WTC11 (cell line): ENCODE measurements at regions not wholly inside any gene's neighbourhood (a gene's known extent, or its start where the extent isn't known, plus 50 kb on each side); places are given as distances from the start of the nearest gene placed in this dataset.

Source experiments
- CTCF ChIP-seq: fragments of 200-600 bp; IDR thresholded peaks from 2 replicates; pipeline ENCODE4 v1.8.0; 2022; ENCODE audit warnings: antibody characterized with exemption
- MXD4 ChIP-seq: fragments of 250-450 bp; sonication (Bioruptor Pico); IDR thresholded peaks from 2 replicates; pipeline ENCODE4 v1.8.0; 2021; ENCODE audit warnings: mild to moderate bottlenecking, moderate library complexity, borderline replicate concordance
- SP1 ChIP-seq: sonication (generic); formaldehyde crosslinking; conservative IDR thresholded peaks from 2 replicates; pipeline ENCODE4 v1.8.1; 2022; ENCODE audit warnings: missing genetic modification reagents
- ZNF232 ChIP-seq: sonication (generic); formaldehyde crosslinking; IDR thresholded peaks from 2 replicates; pipeline ENCODE4 v1.8.0; 2022; ENCODE audit warnings: mild to moderate bottlenecking, missing genetic modification reagents
- ZNF263 ChIP-seq: sonication (generic); formaldehyde crosslinking; IDR thresholded peaks from 2 replicates; pipeline ENCODE4 v1.8.1; 2022; ENCODE audit warnings: low read depth, mild to moderate bottlenecking, moderate library complexity, missing genetic modification reagents
- TF ChIP-seq, protein P1 (sequence below): fragments of 250-450 bp; sonication (Bioruptor Pico); IDR thresholded peaks from 2 replicates; pipeline ENCODE4 v1.8.0; 2021; ENCODE audit warnings: mild to moderate bottlenecking
- TF ChIP-seq, protein P2 (sequence below): sonication (generic); formaldehyde crosslinking; IDR thresholded peaks from 2 replicates; pipeline ENCODE4 v1.8.0; 2022; ENCODE audit warnings: mild to moderate bottlenecking, missing genetic modification reagents
- TF ChIP-seq, protein P3 (sequence below): sonication (generic); formaldehyde crosslinking; IDR thresholded peaks from 2 replicates; pipeline ENCODE4 v1.8.1; 2022; ENCODE audit warnings: low read depth, mild to moderate bottlenecking, moderate library complexity, missing genetic modification reagents, borderline replicate concordance

- TF ChIP-seq, protein P1, sequence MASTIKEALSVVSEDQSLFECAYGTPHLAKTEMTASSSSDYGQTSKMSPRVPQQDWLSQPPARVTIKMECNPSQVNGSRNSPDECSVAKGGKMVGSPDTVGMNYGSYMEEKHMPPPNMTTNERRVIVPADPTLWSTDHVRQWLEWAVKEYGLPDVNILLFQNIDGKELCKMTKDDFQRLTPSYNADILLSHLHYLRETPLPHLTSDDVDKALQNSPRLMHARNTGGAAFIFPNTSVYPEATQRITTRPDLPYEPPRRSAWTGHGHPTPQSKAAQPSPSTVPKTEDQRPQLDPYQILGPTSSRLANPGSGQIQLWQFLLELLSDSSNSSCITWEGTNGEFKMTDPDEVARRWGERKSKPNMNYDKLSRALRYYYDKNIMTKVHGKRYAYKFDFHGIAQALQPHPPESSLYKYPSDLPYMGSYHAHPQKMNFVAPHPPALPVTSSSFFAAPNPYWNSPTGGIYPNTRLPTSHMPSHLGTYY (CRISPR knock-in tag), result no peak
- TF ChIP-seq ZNF263 (CRISPR knock-in tag), result no peak
- TF ChIP-seq CTCF, result no peak
- TF ChIP-seq MXD4, result no peak
- TF ChIP-seq, protein P2, sequence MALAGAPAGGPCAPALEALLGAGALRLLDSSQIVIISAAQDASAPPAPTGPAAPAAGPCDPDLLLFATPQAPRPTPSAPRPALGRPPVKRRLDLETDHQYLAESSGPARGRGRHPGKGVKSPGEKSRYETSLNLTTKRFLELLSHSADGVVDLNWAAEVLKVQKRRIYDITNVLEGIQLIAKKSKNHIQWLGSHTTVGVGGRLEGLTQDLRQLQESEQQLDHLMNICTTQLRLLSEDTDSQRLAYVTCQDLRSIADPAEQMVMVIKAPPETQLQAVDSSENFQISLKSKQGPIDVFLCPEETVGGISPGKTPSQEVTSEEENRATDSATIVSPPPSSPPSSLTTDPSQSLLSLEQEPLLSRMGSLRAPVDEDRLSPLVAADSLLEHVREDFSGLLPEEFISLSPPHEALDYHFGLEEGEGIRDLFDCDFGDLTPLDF (CRISPR knock-in tag), result no peak
- TF ChIP-seq, protein P3, sequence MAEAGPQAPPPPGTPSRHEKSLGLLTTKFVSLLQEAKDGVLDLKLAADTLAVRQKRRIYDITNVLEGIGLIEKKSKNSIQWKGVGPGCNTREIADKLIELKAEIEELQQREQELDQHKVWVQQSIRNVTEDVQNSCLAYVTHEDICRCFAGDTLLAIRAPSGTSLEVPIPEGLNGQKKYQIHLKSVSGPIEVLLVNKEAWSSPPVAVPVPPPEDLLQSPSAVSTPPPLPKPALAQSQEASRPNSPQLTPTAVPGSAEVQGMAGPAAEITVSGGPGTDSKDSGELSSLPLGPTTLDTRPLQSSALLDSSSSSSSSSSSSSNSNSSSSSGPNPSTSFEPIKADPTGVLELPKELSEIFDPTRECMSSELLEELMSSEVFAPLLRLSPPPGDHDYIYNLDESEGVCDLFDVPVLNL (CRISPR knock-in tag), result no peak
- TF ChIP-seq SP1, result no peak
- no peak for TF ChIP-seq ZNF232 (CRISPR knock-in tag)
Observed at GRCh38 chr18:38872342-38872741, 1306.7 kb upstream of the CELF4 start.
